ENCODE measurements at regions not wholly inside any gene's neighbourhood (a gene's known extent, or its start where the extent isn't known, plus 50 kb on each side); places are given as distances from the start of the nearest gene placed in this dataset.

DNA sequence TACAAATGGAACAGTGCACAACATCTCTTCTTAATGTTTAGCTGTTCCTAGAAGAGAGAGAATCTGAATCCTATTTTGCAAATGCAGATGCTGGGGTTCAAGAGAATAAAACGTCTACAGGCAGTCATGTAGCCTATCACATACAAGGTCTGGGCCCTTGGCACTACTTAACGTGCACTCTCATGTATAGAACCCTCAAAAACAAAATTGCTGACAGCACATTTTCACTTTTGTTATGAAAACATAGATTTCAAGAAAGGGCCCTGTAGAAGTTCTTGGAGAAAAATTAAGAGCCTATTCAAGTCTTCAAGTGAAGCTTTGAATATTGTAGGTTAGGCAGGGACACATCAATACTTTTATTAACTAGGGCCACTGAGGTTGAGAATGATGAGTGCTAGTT, 504.3 kb upstream of the FAM98A start:
- Histone ChIP-seq H3K27me3 (replicated peaks in 1 of 4; ENCODE audit: control insufficient read depth in 3 of 4, extremely low read depth in 1 of 4, insufficient read depth in 3 of 4, low read length in 3 of 4) (no peaks in the 10 kb centered on the region), H3K4me1 (replicated peaks in 1 of 4; ENCODE audit: control insufficient read depth in 3 of 4, insufficient read depth in 4 of 4, low read length in 3 of 4) (no peaks in the 10 kb centered on the region), H4K8ac (ENCODE audit: extremely low read depth, insufficient read depth, low read length) (no peak overlapping the region), H3K36me3 (ENCODE audit: control insufficient read depth in 2 of 4, insufficient read depth in 4 of 4, low read length in 3 of 4) (no peaks in the 10 kb centered on the region), H2BK20ac (ENCODE audit: low read length) (no peak overlapping the region), H3K4me3 (ENCODE audit: extremely low read depth in 1 of 4, insufficient read depth in 2 of 4, low read depth in 3 of 4, low read length in 4 of 4) (no peak overlapping the region), H3K79me2 (ENCODE audit: control insufficient read depth in 1 of 2, insufficient read depth in 2 of 2, low read length in 2 of 2) (no peaks in the 10 kb centered on the region), H3K9ac (replicated peaks in 1 of 4; ENCODE audit: extremely low read depth in 1 of 4, low read depth in 3 of 4, low read length in 3 of 4) (no peak overlapping the region), H2AFZ (ENCODE audit: low read length) (no peak overlapping the region), H3K27ac (ENCODE audit: low read depth, low read length) (no peak overlapping the region), H4K20me1 (replicated peaks in 1 of 2; ENCODE audit: control insufficient read depth in 1 of 2, insufficient read depth in 2 of 2, low read length in 2 of 2) (no peaks in the 10 kb centered on the region), H4K5ac (ENCODE audit: insufficient read length, low read depth, low read length) (no peak overlapping the region), H2AK5ac (ENCODE audit: low read depth, low read length) (no peak overlapping the region), H3K79me1 (ENCODE audit: low read depth, low read length) (no peaks in the 10 kb centered on the region), H3K23ac (ENCODE audit: insufficient read length) (no peak overlapping the region), H3K56ac (replicated peaks; ENCODE audit: insufficient read length, low read depth, low read length) (no peak overlapping the region), H3K4me2 (ENCODE audit: insufficient read depth in 1 of 2, low read depth in 2 of 2, low read length in 2 of 2) (no peak overlapping the region), H3K9me3 (ENCODE audit: insufficient read depth in 2 of 2, low read depth in 1 of 2, low read length in 1 of 2) (no peaks in the 10 kb centered on the region), H2BK12ac (ENCODE audit: low read depth, low read length) (no peak overlapping the region), H3K23me2 (ENCODE audit: low read depth, low read length) (no peaks in the 10 kb centered on the region; the same call in 1 of the 2 replicates), H3K14ac (ENCODE audit: insufficient read length) (no peak overlapping the region), H3K4ac (replicated peaks; ENCODE audit: insufficient read length, low read depth, low read length) (no peak overlapping the region), H4K91ac (replicated peaks; ENCODE audit: insufficient read length, low read length) (no peak overlapping the region), H3K18ac (ENCODE audit: extremely low read depth, low read length) (no peak overlapping the region), H2BK5ac (ENCODE audit: low read depth, low read length) (no peak overlapping the region), H2BK15ac (ENCODE audit: low read length) (no peak overlapping the region), H2BK120ac (replicated peaks; ENCODE audit: low read depth, low read length) (no peak overlapping the region)
- POLR2A ChIA-PET (ENCODE audit: partially characterized antibody), result no interaction called here
- DNase-seq (ENCODE audit: low read depth in 1 of 2, low spot score in 2 of 2) (no peak), FAIRE-seq (no peak)
- CTCF ChIA-PET (ENCODE audit: partially characterized antibody), result interaction anchor here (0.8 to 1.8 kb wide), 5 partner anchors 91 to 635 kb away, joined by 3 to 5 read pairs (median 3); no protein-coding TSS in a partner anchor
- 77% methylated on average over 2 of the region's 2 CpGs; no CpG with 5 or more reads in 1 of the 2 experiments for whole genome bisulfite sequencing, 2 experiments (ENCODE audit: extremely low coverage in 1 of 2, insufficient coverage in 1 of 2, insufficient read length in 1 of 2, insufficient replicate concordance in 2 of 2, low coverage in 1 of 2, low lambda C conversion rate in 2 of 2, missing lambda C conversion rate in 1 of 2)
- TF ChIP-seq MAFK (IDR thresholded peaks at IDR 0.05; ENCODE audit: low read depth, low read length) (peak; percentile 24; the same call in 1 of the 2 replicates), BCL11A (IDR thresholded peaks at IDR 0.05; ENCODE audit: low read depth in 2 of 2, low read length in 2 of 2) (no peak)

All from H1 (cell line).